ENCODE measurements at regions not wholly inside any gene's neighbourhood (a gene's known extent, or its start where the extent isn't known, plus 50 kb on each side); places are given as distances from the start of the nearest gene placed in this dataset.

GRCh38 chr2:236661061-236661761 lies 91.6 kb downstream of the ACKR3 start:
- in situ Hi-C loops (cut with MboI; ENCODE audit: low sequenced_read_pairs) = no loop called here
- no peaks in the 10 kb centered on the region for H3K27me3 ChIP-seq (ENCODE audit: low read depth)
- H3K36me3 ChIP-seq (replicated peaks) = no peaks in the 10 kb centered on the region
- no peaks in the 10 kb centered on the region for H3K9me3 ChIP-seq
- no peaks in the 10 kb centered on the region for H3K4me1 ChIP-seq
- H3K4me3 ChIP-seq = no peak overlapping the region
- no peak for DNase-seq (ENCODE audit: low spot score in 2 of 2)

DNA sequence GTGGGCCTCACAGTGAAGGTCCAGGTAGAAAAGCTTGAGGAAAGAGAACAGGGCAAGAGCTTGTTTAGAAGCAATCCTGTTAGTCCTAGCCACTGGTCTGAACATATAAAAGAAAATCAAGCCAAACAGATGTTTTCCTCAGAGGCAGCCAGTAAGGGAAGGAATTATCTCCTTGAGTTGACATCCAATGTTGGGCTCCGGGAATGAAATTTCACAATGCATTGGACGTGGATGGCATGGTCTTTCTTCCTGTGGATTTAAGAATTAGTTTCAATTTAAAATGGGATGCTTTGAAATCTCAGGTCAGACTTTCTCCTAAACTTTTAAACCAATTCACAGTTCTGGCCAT lies 92.1 kb downstream of the ACKR3 start:
- Histone ChIP-seq H3K4me3 (no peak overlapping the region), H3K4me1 (no peaks in the 10 kb centered on the region), H3K36me3 (replicated peaks) (no peaks in the 10 kb centered on the region), H3K27me3 (ENCODE audit: low read depth) (no peaks in the 10 kb centered on the region), H3K9me3 (no peaks in the 10 kb centered on the region; the same call in 1 of the 2 replicates)
- in situ Hi-C loops (cut with MboI; ENCODE audit: low sequenced_read_pairs) = no loop called here
- no peak for DNase-seq (ENCODE audit: low spot score in 2 of 2)

GRCh38 chr2:236662231-236663185 lies 92.9 kb downstream of the ACKR3 start:
- no peaks in the 10 kb centered on the region for H3K4me1 ChIP-seq
- DNase-seq (ENCODE audit: low spot score in 2 of 2) = no peak
- H3K36me3 ChIP-seq (replicated peaks) = no peaks in the 10 kb centered on the region
- H3K9me3 ChIP-seq = no peaks in the 10 kb centered on the region; the same call in 1 of the 2 replicates
- H3K27me3 ChIP-seq (ENCODE audit: low read depth) = no peaks in the 10 kb centered on the region
- H3K4me3 ChIP-seq = no peak overlapping the region
- in situ Hi-C loops (cut with MboI; ENCODE audit: low sequenced_read_pairs) = no loop called here

DNA sequence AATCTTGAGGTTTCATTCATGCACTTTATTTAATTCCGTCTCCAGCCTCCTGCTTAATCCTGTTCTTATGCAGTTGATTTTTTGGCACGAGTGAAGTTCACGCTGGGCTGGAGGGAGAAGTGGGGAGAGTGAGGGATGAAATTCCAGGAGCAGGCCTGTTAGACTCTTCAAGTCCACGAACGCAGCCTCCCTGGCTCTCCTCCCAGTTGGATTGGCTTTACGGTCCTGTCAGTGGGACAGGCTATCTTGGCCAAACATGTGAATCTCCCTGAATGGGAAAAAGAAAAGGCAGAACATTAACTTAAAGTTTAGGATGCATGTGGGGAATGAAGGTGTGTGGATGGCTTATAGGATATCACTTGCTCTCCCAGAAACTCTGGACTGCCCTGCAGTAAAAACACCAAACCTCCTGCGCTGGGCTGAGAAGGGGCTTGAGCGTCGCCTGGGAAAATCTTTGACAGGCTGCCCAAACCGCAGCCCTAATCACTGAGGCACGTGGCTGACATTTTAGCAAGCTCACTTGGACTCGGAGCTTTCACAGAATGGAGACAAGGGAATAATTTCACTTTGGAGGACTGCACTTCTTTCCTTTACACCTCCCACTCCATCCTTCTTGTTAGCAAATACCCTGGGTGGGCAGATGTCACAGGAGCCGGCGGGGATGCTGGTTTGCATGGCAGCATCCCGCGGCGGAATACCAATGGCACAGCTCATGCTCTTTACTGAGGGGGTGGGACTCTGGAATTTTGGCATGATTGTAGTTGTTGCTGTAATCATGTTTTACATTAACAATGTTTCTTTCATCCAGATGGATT lies 93.9 kb downstream of the ACKR3 start:
- H3K4me3 ChIP-seq = no peak overlapping the region
- no peaks in the 10 kb centered on the region for H3K27me3 ChIP-seq (ENCODE audit: low read depth)
- H3K4me1 ChIP-seq = no peaks in the 10 kb centered on the region
- no peaks in the 10 kb centered on the region; the same call in 1 of the 2 replicates for H3K9me3 ChIP-seq
- H3K36me3 ChIP-seq (replicated peaks) = no peaks in the 10 kb centered on the region
- DNase-seq (ENCODE audit: low spot score in 2 of 2) = no peak
- in situ Hi-C loops (cut with MboI; ENCODE audit: low sequenced_read_pairs) = no loop called here

DNA sequence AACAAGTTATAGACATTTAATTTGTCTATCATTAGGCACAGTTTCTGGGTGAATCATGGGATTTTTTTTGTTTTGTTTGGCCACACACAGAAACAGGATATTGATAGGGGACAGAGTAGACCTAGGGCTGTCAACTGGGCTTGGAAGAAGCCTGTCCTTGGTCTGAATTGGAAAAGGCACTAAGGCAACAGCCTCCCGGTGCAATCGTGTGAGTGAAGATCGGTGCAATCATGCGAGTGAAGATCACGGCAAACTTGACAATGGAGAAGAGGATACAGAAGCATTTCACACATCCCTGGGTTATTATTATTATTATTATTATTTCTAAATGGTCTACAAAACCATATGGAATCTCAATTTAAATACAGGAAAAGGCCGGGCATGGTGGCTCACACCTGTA lies 94.5 kb downstream of the ACKR3 start:
- Histone ChIP-seq H3K27me3 (ENCODE audit: low read depth) (no peaks in the 10 kb centered on the region), H3K4me1 (no peaks in the 10 kb centered on the region), H3K36me3 (replicated peaks) (no peaks in the 10 kb centered on the region), H3K4me3 (no peak overlapping the region), H3K9me3 (no peaks in the 10 kb centered on the region; the same call in 1 of the 2 replicates)
- DNase-seq (ENCODE audit: low spot score in 2 of 2) = no peak
- in situ Hi-C loops (cut with MboI; ENCODE audit: low sequenced_read_pairs) = no loop called here

DNA sequence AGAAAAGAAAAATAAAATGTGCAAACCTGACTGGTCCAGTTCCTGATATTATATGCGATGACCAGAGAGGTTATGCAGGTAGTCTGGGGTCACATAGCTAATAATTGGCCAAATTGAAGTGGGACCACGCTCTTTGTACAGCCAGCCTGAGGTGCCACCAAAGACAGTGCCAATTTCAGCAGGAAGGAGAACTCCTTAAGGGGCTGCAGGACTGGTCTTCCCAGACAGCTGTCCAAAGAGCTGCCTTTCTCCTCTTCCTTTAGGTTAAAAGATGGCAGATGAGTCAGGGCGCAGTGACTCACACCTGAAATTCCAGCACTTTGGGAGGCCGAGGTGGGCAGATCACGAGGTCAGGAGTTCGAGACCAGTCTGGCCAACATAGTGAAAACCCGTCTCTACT lies 95.5 kb downstream of the ACKR3 start:
- Histone ChIP-seq H3K9me3 (no peaks in the 10 kb centered on the region; the same call in 1 of the 2 replicates), H3K27me3 (ENCODE audit: low read depth) (no peaks in the 10 kb centered on the region), H3K4me1 (no peaks in the 10 kb centered on the region), H3K36me3 (replicated peaks) (no peaks in the 10 kb centered on the region), H3K4me3 (no peak overlapping the region)
- in situ Hi-C loops (cut with MboI; ENCODE audit: low sequenced_read_pairs) = no loop called here
- DNase-seq (ENCODE audit: low spot score in 2 of 2) = no peak

DNA sequence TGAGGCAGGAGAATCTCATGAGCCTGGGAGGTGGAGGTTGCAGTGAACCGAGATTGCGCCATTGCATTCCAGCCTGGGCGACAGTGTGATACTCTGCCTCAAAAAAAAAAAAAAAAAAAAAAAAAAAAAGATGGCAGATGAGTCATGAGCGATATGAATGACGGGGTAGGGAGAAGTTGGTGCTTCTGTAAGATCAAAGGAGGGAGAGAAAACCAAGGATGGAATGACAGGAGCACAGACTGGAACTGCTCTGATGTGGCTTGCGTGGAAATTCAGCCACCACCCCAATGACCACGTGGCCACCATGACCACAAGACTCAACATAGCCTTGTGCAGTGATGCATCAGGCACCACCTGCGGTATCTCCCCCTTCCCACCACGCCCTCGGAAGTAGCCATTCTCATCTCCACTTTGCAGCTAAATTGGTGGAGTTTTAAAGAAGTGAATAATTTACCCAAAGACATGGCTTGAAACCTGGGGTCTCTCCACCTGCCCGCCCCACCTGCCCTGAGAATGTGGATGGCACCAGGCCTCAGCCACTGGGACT lies 96.0 kb downstream of the ACKR3 start:
- in situ Hi-C loops (cut with MboI; ENCODE audit: low sequenced_read_pairs) = no loop called here
- Histone ChIP-seq H3K27me3 (ENCODE audit: low read depth) (no peaks in the 10 kb centered on the region), H3K36me3 (replicated peaks) (no peaks in the 10 kb centered on the region), H3K4me3 (no peak overlapping the region), H3K9me3 (no peaks in the 10 kb centered on the region; the same call in 1 of the 2 replicates), H3K4me1 (no peaks in the 10 kb centered on the region)
- no peak for DNase-seq (ENCODE audit: low spot score in 2 of 2)

GRCh38 chr2:236666646-236667204 lies 97.1 kb downstream of the ACKR3 start:
- H3K9me3 ChIP-seq = no peaks in the 10 kb centered on the region; the same call in 1 of the 2 replicates
- no peaks in the 10 kb centered on the region for H3K27me3 ChIP-seq (ENCODE audit: low read depth)
- no peaks in the 10 kb centered on the region for H3K4me1 ChIP-seq
- no peaks in the 10 kb centered on the region for H3K36me3 ChIP-seq (replicated peaks)
- no peak for DNase-seq (ENCODE audit: low spot score in 2 of 2)
- in situ Hi-C loops (cut with MboI; ENCODE audit: low sequenced_read_pairs) = no loop called here
- H3K4me3 ChIP-seq = no peak overlapping the region

- no peaks in the 10 kb centered on the region; the same call in 1 of the 2 replicates for H3K9me3 ChIP-seq
- no peak overlapping the region for H3K4me3 ChIP-seq
- in situ Hi-C loops (cut with MboI; ENCODE audit: low sequenced_read_pairs) = no loop called here
- H3K4me1 ChIP-seq = no peaks in the 10 kb centered on the region
- no peaks in the 10 kb centered on the region for H3K27me3 ChIP-seq (ENCODE audit: low read depth)
- DNase-seq (ENCODE audit: low spot score in 2 of 2) = no peak
- H3K36me3 ChIP-seq (replicated peaks) = no peaks in the 10 kb centered on the region
Observed at GRCh38 chr2:236667526-236667925, 97.9 kb downstream of the ACKR3 start.

DNA sequence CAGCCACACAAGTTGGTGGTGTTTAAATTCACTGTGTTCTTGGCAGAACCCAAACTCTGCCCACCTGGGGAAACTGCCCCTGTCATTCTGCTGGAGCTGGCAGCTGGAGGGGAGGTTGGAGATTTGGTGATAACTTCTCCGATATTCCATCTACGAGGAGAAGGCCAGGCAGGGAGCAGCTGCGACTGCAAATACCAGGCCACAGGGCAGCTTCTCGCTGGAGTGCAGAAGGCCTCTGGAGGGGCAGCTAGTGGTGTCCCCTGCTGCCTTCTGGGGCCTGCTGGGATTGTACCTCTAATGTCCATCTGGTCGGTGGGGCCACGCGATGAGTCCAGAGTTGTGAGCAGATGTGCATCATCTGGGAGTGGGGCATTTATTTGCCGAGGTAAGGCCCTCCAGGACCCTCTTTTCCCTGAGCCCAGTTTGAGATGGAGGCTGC lies 98.9 kb downstream of the ACKR3 start:
- Histone ChIP-seq H3K9me3 (no peaks in the 10 kb centered on the region; the same call in 1 of the 2 replicates), H3K4me3 (no peak overlapping the region), H3K27me3 (ENCODE audit: low read depth) (no peaks in the 10 kb centered on the region), H3K36me3 (replicated peaks) (no peaks in the 10 kb centered on the region), H3K4me1 (no peaks in the 10 kb centered on the region)
- no peak for DNase-seq (ENCODE audit: low spot score in 2 of 2)
- in situ Hi-C loops (cut with MboI; ENCODE audit: low sequenced_read_pairs) = no loop called here

GRCh38 chr2:236670235-236670620 lies 100.6 kb downstream of the ACKR3 start:
- Histone ChIP-seq H3K4me1 (no peaks in the 10 kb centered on the region), H3K36me3 (replicated peaks) (no peaks in the 10 kb centered on the region), H3K9me3 (no peaks in the 10 kb centered on the region; the same call in 1 of the 2 replicates), H3K4me3 (no peak overlapping the region), H3K27me3 (ENCODE audit: low read depth) (no peaks in the 10 kb centered on the region)
- in situ Hi-C loops (cut with MboI; ENCODE audit: low sequenced_read_pairs) = no loop called here
- no peak for DNase-seq (ENCODE audit: low spot score in 2 of 2)

DNA sequence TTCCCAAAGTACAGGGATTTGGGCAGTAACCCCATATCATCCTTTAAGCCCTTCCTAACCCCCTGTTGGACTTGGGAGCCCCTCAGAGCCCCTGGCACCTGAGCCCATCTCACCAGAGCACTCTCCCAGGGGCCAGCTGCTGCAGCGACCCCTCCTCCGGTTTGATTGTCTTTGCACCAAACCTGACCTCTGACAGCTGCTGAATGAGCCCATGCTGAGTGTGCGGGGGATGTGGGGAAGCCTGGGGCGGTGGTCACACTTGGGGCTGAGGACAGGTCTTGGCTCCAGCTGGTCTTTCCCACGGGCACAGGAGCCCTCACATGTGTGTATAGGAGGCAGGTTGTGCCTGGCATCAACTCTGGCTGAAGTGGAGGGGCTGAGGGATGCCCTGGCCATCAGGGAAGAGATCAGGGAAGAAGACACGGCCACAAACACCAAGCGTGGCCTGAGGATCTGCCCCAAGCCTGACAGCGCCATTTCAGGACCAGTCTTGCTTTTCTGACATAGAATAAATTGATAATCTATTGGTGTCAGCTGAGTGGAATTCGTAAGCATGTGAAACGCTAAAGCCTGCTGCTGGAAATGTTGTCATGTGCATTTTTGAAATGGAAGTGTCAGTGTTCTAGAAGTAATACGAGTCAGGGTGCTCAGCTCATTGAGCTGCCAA lies 102.4 kb downstream of the ACKR3 start:
- DNase-seq (ENCODE audit: low spot score in 2 of 2) = no peak
- no peaks in the 10 kb centered on the region for H3K9me3 ChIP-seq
- in situ Hi-C loops (cut with MboI; ENCODE audit: low sequenced_read_pairs) = no loop called here
- no peaks in the 10 kb centered on the region for H3K4me1 ChIP-seq
- H3K4me3 ChIP-seq = no peak overlapping the region
- H3K36me3 ChIP-seq (replicated peaks) = no peaks in the 10 kb centered on the region
- H3K27me3 ChIP-seq (ENCODE audit: low read depth) = no peaks in the 10 kb centered on the region

DNA sequence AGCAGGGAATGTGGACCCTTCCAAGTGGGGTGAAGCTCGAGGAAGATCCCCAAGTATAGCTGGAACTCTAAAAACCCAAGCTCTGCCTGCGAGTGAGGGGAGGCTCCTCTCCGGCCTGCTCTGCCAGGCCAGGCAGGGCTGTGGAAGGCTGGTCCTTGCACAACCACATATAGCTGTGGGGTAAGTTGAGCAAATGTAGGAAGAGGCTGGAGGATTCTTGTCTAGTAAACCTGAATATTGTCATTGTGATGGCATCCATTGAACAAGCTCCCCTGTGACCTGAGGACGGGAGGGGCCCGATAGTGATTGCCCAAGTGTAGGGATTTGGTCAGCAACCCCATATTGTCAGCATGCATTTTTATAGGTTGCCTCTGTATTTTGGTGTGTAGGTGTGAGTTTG lies 103.0 kb downstream of the ACKR3 start:
- Histone ChIP-seq H3K36me3 (replicated peaks) (no peaks in the 10 kb centered on the region), H3K27me3 (ENCODE audit: low read depth) (no peaks in the 10 kb centered on the region), H3K4me1 (no peaks in the 10 kb centered on the region), H3K4me3 (no peak overlapping the region), H3K9me3 (no peaks in the 10 kb centered on the region)
- in situ Hi-C loops (cut with MboI; ENCODE audit: low sequenced_read_pairs) = no loop called here
- DNase-seq (ENCODE audit: low spot score in 2 of 2) = no peak

Data from HAP-1 (cell line).